ENCODE measurements at regions not wholly inside any gene's neighbourhood (a gene's known extent, or its start where the extent isn't known, plus 50 kb on each side); places are given as distances from the start of the nearest gene placed in this dataset.

- no peak for TF ChIP-seq POLR2A (IDR thresholded peaks at IDR 0.05)
- no peak for TF ChIP-seq CTCF (IDR thresholded peaks at IDR 0.05)
These were observed 652.6 kb upstream of the SETBP1 start for GRCh38 chr18:44028109-44028508.
